Upper lobe of right lung (tissue), 1 donor: ENCODE measurements at regions not wholly inside any gene's neighbourhood (a gene's known extent, or its start where the extent isn't known, plus 50 kb on each side); places are given as distances from the start of the nearest gene placed in this dataset.

Experiments
- ATAC-seq: fragments of 200-7000 bp; cut with Tn5 transposase; one replicate; pipeline ENCODE4 v1.9.1; 2020; ENCODE audit warnings: mild to moderate bottlenecking, moderate library complexity
- DNase-seq: peaks from one replicate; pipeline ENCODE4 v3.0.0-alpha.2; 2020
- H3K27ac ChIP-seq: fragments of 200-600 bp; one replicate; pipeline ENCODE4 v1.8.0; 2022
- H3K27me3 ChIP-seq: fragments of 200-600 bp; one replicate; pipeline ENCODE4 v1.8.0; 2022; ENCODE audit warnings: mild to moderate bottlenecking
- H3K36me3 ChIP-seq: fragments of 200-600 bp; one replicate; pipeline ENCODE4 v1.8.0; 2022
- H3K4me1 ChIP-seq: fragments of 200-600 bp; one replicate; pipeline ENCODE4 v1.8.0; 2022
- H3K4me3 ChIP-seq: fragments of 200-600 bp; one replicate; pipeline ENCODE4 v1.8.0; 2022; ENCODE audit warnings: mild to moderate bottlenecking
- H3K9me3 ChIP-seq: fragments of 200-600 bp; one replicate; pipeline ENCODE4 v1.8.0; 2022
- CTCF ChIP-seq: fragments of 200-600 bp; IDR thresholded peaks from one replicate; pipeline ENCODE4 v1.8.0; 2022; ENCODE audit warnings: antibody characterized with exemption
- intact Hi-C: fragments of 100-400 bp; cut with DNase I; formaldehyde crosslinking; loops from one replicate; pipeline ENCODE4 v1.11.0; 2022
- donor health status: DM: no; HTN: yes; CAD: no; lungs with severe emphysema.

- Histone ChIP-seq H3K27ac (no peak overlapping the region), H3K36me3 (no peaks in the 10 kb centered on the region), H3K27me3 (no peaks in the 10 kb centered on the region), H3K9me3 (no peaks in the 10 kb centered on the region), H3K4me3 (no peak overlapping the region), H3K4me1 (no peaks in the 10 kb centered on the region)
- ATAC-seq = peak; percentile 2
- no peak for DNase-seq
- intact Hi-C loops = no loop called here
- no peak for TF ChIP-seq CTCF
Measured at GRCh38 chr11:119481667-119482400, 58.9 kb upstream of the THY1 start.

- Histone ChIP-seq H3K27me3 (no peaks in the 10 kb centered on the region), H3K9me3 (no peaks in the 10 kb centered on the region), H3K27ac (no peak overlapping the region), H3K4me1 (no peaks in the 10 kb centered on the region), H3K36me3 (no peaks in the 10 kb centered on the region), H3K4me3 (no peak overlapping the region)
- DNase-seq (peak; percentile 88), ATAC-seq (peak; percentile 89)
- peak; percentile 96 for TF ChIP-seq CTCF
- intact Hi-C loops = no loop called here
Measured at GRCh38 chr11:119481021-119481666, 58.2 kb upstream of the THY1 start.

GRCh38 chr11:119480380-119481020, 57.5 kb upstream of the THY1 start:
- intact Hi-C loops = no loop called here
- H3K27me3 ChIP-seq = no peaks in the 10 kb centered on the region
- no peak for DNase-seq
- H3K4me1 ChIP-seq = no peaks in the 10 kb centered on the region
- H3K9me3 ChIP-seq = no peaks in the 10 kb centered on the region
- no peak for TF ChIP-seq CTCF
- ATAC-seq = no peak
- no peak overlapping the region for H3K4me3 ChIP-seq
- no peaks in the 10 kb centered on the region for H3K36me3 ChIP-seq
- no peak overlapping the region for H3K27ac ChIP-seq

- ATAC-seq (no peak), DNase-seq (no peak)
- no peaks in the 10 kb centered on the region for H3K4me1 ChIP-seq
- no peaks in the 10 kb centered on the region for H3K9me3 ChIP-seq
- no peak overlapping the region for H3K27ac ChIP-seq
- TF ChIP-seq CTCF = peak; percentile 20
- no peak overlapping the region for H3K4me3 ChIP-seq
- no peaks in the 10 kb centered on the region for H3K36me3 ChIP-seq
- intact Hi-C loops = no loop called here
- no peaks in the 10 kb centered on the region for H3K27me3 ChIP-seq
Measured at GRCh38 chr11:119479685-119480275, 56.8 kb upstream of the THY1 start.

GRCh38 chr11:119478711-119479285, 55.8 kb upstream of the THY1 start:
- ATAC-seq (no peak), DNase-seq (no peak)
- Histone ChIP-seq H3K4me3 (no peak overlapping the region), H3K27ac (no peak overlapping the region), H3K4me1 (no peaks in the 10 kb centered on the region), H3K9me3 (no peaks in the 10 kb centered on the region), H3K36me3 (no peaks in the 10 kb centered on the region), H3K27me3 (peaks cover 6% of the 10 kb centered on the region)
- TF ChIP-seq CTCF = no peak
- intact Hi-C loops = no loop called here
